IPS DF 19.7 (cell line): ENCODE measurements at regions not wholly inside any gene's neighbourhood (a gene's known extent, or its start where the extent isn't known, plus 50 kb on each side); places are given as distances from the start of the nearest gene placed in this dataset.
"Not testable (repeated sequence)": the region's sequence is repeated elsewhere in the genome, so short reads cannot be mapped to it uniquely, and the experiment has no call there.

ENCODE experiments used
- DNase-seq: peaks from one replicate; pipeline ENCODE4 v3.0.0-alpha.2; 2013; ENCODE audit warnings: low read depth, low spot score

DNA sequence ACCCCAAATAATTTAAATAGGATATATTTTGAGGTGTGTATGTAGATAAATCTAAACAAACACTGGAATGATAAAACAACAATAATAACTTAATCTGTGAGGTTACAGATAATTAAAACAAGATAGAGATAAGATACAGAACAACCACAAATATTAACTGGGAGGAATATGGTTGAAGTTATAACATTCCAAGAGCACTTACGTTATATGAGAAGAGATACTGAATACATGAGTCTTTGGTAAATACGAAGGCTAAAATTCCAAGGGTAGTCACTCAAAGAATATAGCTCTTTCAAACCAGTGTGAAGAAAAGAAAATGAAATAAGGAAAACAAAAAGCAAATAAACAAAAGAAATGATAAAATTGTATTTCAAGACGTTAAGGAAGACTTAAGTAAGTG is 76.0 kb upstream of the MYO3A start:
- no peak for DNase-seq

- DNase-seq, result no peak
These were observed 68.8 kb upstream of the MYO3A start for GRCh38 chr10:25865267-25865666.

- DNase-seq, result no peak
These were observed 66.7 kb upstream of the MYO3A start for GRCh38 chr10:25867321-25867720.

DNA sequence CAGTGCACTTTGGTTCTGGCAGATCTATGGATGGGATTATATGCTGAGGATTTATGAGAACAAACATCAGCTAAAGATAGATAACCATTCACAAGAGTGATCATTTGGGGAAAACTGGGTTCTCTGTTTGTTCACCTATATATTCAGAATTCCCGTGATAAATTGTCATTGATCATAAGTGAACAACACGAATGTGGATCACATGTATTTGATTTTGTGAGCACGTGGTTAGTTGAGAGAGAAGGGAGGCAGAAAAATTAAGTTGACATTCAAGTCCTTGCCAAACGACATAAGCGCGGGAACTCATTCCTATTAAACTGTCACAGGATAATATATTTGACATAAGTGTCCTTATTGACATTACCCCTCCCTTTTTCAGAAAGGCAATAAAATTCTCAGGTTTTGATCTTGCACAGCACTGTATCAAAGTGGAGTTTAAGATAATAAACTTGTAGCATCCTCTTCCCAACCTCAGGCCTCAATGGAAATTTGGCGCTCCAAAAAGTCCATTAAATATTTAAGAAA is 64.9 kb upstream of the MYO3A start:
- no peak for DNase-seq

- no peak for DNase-seq
These were observed 64.4 kb upstream of the MYO3A start for GRCh38 chr10:25869609-25870008.

DNA sequence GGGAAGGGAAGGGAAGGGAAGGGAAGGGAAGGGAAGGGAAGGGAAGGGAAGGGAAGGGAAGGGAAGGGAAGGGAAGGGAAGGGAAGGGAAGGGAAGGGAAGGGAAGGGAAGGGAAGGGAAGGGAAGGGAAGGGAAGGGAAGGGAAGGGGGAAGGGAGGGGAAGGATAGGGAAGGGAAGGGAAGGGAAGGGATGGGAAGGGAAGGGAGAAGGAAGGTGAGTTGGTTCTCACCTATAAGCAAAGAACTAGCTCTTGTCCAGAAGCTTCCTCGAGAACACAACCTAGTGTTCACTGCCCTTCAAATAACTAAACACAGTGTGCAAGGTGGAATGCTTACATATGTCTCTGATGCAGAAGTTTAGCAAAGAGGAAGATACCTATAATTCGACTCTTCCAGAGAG is 59.6 kb upstream of the MYO3A start:
- DNase-seq, result not testable (repeated sequence)

GRCh38 chr10:25875556-25876165 is 58.4 kb upstream of the MYO3A start:
- DNase-seq, result peak; percentile 33

- DNase-seq, result no peak
These were observed 56.7 kb upstream of the MYO3A start for GRCh38 chr10:25877296-25877695.
